ENCODE measurements at regions not wholly inside any gene's neighbourhood (a gene's known extent, or its start where the extent isn't known, plus 50 kb on each side); places are given as distances from the start of the nearest gene placed in this dataset.
"Not testable (repeated sequence)": the region's sequence is repeated elsewhere in the genome, so short reads cannot be mapped to it uniquely, and the experiment has no call there.

DNA sequence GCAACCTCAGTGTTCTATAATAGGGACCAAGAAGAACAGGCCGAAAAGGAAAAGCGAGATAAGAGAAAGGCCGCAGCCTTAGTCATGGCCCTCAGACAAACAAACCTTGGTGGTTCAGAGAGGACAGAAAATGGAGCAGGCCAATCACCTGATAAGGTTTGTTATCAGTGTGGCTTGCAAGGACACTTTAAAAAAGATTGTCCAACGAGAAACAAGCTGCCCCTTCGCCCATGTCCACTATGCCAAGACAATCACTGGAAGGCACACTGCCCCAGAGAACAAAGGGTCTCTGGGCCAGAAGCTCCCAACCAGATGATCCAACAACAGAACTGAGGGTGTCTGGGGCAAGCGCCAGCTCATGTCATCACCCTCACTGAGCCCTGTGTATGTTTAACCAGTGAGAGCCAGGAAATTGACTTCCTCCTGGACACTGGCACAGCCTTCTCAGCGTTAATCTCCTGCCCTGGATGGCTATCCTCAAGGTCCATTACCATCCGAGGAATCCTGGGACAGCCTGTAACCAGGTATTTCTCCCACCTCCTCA, 334.8 kb upstream of the SLITRK5 start:
- DNase-seq (ENCODE audit: low read depth): not testable (repeated sequence)

DNA sequence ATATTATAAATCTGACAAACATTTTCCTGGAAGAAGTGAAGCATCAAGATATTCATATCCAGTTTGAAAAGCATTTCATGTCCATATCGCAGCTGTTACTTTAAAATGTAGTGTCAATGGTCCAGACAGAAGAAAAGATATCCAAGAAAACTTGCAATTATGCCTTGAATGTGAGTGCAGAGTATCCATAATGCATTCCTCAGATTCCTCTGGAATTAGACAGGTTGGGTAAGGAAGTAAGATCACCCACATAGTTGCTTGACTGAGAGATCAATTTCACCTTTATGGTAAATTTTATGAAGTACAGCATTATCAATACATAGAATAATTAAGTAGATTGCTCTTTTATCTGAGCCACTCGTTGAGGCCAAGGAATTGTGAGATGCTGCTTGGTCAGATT, 327.0 kb upstream of the SLITRK5 start:
- no peak for DNase-seq (ENCODE audit: low read depth)

DNA sequence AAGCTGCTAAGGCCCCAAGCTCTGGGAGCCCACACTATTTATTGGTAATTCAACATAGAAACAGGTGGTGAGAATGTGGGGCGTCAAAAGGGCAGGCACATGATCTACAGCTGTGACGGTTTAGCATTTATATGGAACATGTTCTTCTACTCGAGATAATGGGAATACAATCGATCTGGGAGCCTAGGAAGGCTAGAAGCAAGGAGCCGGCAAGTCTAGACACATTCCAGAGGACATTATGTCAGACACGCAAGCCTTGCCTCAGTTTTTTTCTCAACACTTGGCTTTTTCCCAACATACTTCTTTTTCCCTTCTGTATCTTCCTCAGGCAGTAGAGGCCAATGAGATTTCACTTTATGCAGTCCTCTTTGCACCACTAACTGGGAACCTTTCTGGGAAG, 315.7 kb upstream of the SLITRK5 start:
- no peak for DNase-seq (ENCODE audit: low read depth)

- no peak for DNase-seq (ENCODE audit: low read depth)
Measured at GRCh38 chr13:87356314-87356713, 314.9 kb upstream of the SLITRK5 start.

DNA sequence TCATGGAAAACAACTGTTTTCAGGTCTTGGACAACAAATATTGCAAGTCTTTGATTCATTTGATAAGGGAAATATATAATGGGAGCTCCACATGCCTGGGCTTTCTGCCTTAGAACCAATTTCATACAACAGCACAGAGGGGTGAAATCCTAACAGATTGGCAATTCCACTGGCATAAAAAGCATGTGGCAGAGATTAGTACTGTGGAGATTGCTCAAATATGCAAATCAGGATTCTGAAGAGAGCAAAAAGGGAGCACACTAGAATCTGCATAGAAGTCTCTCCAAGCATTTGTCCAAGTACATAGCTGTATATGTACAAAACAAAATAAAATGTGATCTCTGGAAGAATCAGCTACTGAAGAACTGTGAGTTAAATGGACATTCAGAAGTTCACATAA, 312.9 kb upstream of the SLITRK5 start:
- no peak for DNase-seq (ENCODE audit: low read depth)

- DNase-seq (ENCODE audit: low read depth): no peak
Measured at GRCh38 chr13:87361216-87361615, 310.0 kb upstream of the SLITRK5 start.

DNA sequence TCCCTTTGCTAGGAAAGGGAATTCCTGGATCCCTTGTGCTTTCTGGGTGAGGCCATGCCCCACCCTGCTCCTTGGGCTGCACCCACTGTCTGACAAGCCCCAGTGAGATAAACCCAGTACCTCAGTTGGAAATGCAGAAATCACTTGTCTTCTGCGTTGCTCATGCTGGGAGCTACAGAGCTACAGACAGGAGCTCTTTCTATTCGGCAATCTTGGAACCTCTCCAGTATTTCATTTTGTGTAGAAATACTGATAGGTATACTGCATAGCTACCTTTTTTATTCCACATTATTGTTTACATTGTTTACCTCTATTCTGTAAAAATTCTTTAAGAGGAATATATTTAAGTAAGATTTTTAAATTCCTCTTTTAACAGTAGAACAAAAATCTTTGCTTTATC, 302.5 kb upstream of the SLITRK5 start:
- no peak for DNase-seq (ENCODE audit: low read depth)

- no peak for DNase-seq (ENCODE audit: low read depth)
Measured at GRCh38 chr13:87376081-87376480, 295.1 kb upstream of the SLITRK5 start.

- no peak for DNase-seq (ENCODE audit: low read depth)
Measured at GRCh38 chr13:87384099-87384498, 287.1 kb upstream of the SLITRK5 start.

DNA sequence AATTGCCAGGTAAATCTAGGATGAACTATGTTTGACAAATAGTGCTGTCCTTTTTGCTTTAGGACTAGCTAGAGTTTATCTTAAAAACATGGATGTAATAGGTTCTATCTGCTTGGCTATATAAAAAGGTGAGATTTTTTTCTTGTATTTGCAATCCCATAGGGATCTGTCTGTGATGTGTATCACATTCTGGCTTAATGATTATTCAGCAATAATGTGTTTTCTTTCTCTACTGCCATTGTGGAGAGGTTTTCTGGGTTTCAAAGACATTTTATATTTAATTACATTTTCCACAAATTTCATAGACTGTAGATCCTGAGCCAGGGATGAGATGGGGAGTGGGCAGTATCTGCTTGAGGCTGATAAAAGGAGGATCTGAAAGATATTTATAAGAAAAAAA, 277.8 kb upstream of the SLITRK5 start:
- DNase-seq (ENCODE audit: low read depth): no peak

DNA sequence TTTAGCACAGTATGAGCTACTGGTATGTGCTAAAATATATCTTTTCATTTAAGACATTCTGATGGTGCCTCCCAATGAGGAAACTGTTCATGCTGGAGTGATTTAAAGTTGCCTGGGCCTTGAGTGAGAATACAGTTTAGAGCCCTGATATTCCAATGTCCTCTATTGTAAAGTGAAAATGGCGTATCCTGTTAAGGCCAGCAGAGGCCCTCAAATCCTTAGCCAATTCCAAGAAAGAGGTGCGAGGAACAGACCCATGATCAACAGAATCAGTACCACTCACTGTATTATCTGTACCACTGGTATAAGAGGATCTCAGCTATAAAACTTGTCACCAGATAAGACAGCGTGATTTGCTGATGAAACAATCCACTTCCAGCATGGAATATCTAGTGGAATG, 273.1 kb upstream of the SLITRK5 start:
- no peak for DNase-seq (ENCODE audit: low read depth)

DNA sequence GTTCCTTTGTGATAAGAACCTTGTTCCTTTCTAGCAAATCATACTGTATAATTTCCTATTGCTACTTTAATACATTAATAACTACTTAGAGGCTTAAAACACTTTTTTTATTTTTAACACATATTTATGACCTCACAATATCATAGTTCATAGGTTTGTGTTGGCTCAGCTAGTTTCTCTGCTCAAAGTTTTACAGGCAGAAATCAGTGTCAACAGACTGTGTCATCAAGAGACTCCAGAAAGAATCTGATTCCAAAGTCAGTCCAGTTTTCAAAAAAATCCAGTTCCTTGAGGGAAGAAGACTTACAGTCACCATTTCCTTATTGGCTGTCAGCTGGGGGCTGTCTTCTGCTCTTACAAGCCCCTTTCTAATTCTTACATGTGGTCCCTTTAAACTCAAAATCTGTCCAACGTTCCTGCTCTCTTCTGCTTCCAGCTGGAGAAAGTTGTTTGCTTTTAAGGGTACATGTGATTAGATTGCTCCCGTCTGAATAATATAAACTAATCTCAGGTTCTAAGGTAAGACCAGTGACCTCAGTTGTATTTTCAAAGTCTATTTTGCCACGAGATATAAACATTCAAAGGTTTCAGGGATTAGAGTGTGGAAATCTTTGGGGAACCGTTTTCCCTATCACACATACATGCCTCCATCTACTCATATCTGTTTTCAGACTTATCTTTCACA, 267.3 kb upstream of the SLITRK5 start:
- no peak for DNase-seq (ENCODE audit: low read depth)

DNA sequence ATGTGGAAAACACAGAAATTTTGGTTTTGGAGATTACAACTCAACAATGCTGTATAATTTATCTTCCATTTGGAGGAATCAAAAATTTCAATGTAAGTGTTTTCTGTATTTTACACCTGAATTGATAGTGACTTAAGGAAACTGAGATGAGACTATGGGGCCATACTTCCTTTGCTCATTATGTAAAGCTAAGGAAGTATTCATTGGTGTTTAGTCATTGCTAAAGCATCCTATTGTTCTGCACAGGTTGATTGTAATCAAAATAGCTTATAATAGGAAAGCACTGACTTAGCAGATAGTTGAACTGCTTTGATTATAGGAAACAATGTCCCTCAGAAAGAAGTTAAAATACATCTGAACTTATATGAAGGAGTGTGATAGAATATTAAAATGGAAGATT, 244.4 kb upstream of the SLITRK5 start:
- no peak for DNase-seq (ENCODE audit: low read depth)

- no peak for DNase-seq (ENCODE audit: low read depth)
Measured at GRCh38 chr13:87444135-87444534, 227.0 kb upstream of the SLITRK5 start.

- no peak for DNase-seq (ENCODE audit: low read depth)
Measured at GRCh38 chr13:87452281-87452680, 218.9 kb upstream of the SLITRK5 start.

DNA sequence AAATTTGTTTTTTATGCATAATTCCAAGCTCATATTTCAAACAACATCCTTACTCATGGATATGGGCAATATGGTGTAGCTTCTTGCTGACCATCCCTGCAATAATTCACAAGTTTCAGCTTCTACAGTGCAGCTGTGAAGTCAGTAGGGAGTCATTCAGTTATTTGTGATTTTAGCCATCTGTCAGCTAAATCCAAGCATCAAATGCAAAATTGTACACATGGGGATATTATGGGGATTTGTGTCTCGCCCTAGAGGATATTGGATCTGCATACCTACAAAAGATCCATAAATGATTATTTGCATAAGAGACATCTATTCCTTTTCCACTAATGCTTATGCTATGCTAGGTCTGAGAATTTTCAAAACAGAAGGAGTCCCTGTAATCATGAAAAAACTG, 217.9 kb upstream of the SLITRK5 start:
- DNase-seq (ENCODE audit: low read depth): no peak

- DNase-seq (ENCODE audit: low read depth): no peak
Measured at GRCh38 chr13:87459419-87459818, 211.8 kb upstream of the SLITRK5 start.

GRCh38 chr13:87497426-87497825, 173.7 kb upstream of the SLITRK5 start:
- DNase-seq (ENCODE audit: low read depth): no peak

DNA sequence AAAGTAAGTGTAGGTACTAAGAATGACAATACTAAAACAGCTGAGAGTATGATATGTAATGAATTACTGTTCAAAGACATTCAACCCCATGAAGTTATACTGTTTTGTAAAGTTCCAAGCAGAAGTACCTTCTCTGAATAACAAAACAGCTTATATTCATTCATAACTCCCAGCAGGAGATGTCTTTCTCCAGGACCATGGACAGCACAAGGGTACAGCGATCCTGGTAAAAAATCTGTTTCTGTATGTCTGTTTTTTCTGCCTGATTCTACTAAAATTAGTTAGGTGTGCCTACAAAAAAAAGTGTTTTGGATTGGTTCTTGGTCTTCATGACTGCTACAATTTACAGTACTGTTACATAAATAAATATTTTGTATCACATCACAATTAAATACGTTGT, 172.5 kb upstream of the SLITRK5 start:
- DNase-seq (ENCODE audit: low read depth): peak; percentile 6

GRCh38 chr13:87524775-87525174, 146.4 kb upstream of the SLITRK5 start:
- DNase-seq (ENCODE audit: low read depth): no peak

DNA sequence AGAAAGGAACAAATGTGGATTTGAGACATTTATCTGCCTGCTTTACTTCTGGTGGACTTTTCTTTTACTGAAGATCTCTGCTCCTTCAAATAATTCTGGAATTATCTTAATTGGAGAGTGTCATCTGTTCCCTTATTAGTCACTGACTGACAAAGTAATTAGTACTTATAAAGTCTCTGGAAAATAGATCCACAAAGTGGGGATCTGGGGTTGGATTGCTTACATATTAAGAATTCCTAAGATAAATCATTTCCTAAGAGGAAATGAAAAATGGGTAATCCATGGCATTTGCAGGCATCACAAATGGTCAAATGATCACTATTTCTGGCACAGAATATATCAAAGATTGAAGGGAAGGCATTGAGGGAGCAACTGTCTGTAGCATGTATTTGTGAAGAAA, 137.4 kb upstream of the SLITRK5 start:
- no peak for DNase-seq (ENCODE audit: low read depth)

- DNase-seq (ENCODE audit: low read depth): no peak
Measured at GRCh38 chr13:87535911-87536310, 135.3 kb upstream of the SLITRK5 start.

DNA sequence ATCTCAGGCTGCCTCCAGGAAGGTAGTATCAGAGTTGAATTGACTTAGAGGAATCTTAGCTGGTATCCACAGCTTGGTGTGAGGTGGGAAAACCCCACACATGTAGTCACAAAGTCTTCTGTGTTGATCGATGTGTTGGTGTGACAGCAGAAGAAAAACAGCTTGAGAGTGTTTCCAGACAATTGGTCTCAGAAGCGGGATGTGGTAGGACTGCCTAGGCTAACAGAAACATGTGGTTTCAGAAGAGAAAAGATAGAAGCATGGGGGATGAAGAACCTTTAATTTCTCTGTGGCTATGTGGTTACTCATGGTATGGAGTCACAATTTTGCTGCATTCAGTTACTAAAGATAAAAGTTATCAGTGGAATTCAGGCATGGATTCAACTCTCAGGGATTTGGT, 134.7 kb upstream of the SLITRK5 start:
- no peak for DNase-seq (ENCODE audit: low read depth)

GRCh38 chr13:87536899-87537298, 134.3 kb upstream of the SLITRK5 start:
- DNase-seq (ENCODE audit: low read depth): no peak
